OCI-LY3 (cell line): ENCODE measurements at regions not wholly inside any gene's neighbourhood (a gene's known extent, or its start where the extent isn't known, plus 50 kb on each side); places are given as distances from the start of the nearest gene placed in this dataset.
A peak's percentile ranks its signal among the peaks of the same experiment; 100 is the strongest.

ENCODE experiments used
- CTCF ChIP-seq: fragments of 200-600, 300-600 bp; sonication (generic); IDR thresholded peaks from 2 replicates; pipeline ENCODE4 v1.5.1; 2014; ENCODE audit warnings: antibody characterized with exemption, low read length, low read depth
- EZH2phosphoT487 ChIP-seq: fragments of 200-600 bp; shearing (Covaris generic); IDR thresholded peaks from 2 replicates; pipeline ENCODE4 v1.6.1; 2018; ENCODE audit warnings: antibody characterized with exemption, mixed run types, low read depth

- TF ChIP-seq CTCF (peak; percentile 71), EZH2phosphoT487 (no peak)
These were observed 144.4 kb upstream of the ZNF644 start for GRCh38 chr1:91166106-91166712.
